Tibial nerve (tissue), 3 donors: ENCODE measurements at regions not wholly inside any gene's neighbourhood (a gene's known extent, or its start where the extent isn't known, plus 50 kb on each side); places are given as distances from the start of the nearest gene placed in this dataset.

Experiments
- POLR2A ChIP-seq, 2 donors: fragments of 450-650 bp; IDR thresholded peaks; one replicate each; pipeline ENCODE4 v1.6.1; 2017; ENCODE audit warnings: antibody characterized with exemption in 2 of 2, mild to moderate bottlenecking in 2 of 2, moderate library complexity in 2 of 2
- TF ChIP-seq, protein P1 (sequence below), 5 experiments: fragments of 200-600 bp in 3 of 5; fragments of 450-650 bp in 2 of 5; sonication (generic) in 3 of 5; IDR thresholded peaks; one replicate each; pipeline ENCODE4 v1.5.1; 2016 to 2019; ENCODE audit warnings: antibody characterized with exemption in 5 of 5, mild to moderate bottlenecking in 3 of 5, moderate library complexity in 2 of 5

DNA sequence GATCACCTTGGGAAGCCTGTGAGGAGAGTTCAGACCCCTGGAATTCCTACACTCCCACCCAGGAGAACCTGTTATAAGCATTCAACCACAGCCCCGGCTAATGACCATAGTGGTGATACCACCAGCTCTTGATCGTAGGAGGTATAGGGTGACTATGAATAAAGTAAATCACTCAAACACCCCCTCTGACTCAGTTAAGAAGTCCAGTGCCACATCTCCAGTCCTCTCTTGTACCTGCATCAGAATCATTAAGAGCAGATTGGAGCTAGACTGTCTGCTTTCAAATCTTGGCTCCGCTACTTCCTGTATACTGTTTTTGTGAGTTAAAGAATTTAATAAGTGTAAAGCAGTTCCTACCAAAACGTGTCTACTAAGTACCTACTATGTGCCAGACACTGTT lies 565.1 kb upstream of the DIPK2B start:
- TF ChIP-seq, protein P1, sequence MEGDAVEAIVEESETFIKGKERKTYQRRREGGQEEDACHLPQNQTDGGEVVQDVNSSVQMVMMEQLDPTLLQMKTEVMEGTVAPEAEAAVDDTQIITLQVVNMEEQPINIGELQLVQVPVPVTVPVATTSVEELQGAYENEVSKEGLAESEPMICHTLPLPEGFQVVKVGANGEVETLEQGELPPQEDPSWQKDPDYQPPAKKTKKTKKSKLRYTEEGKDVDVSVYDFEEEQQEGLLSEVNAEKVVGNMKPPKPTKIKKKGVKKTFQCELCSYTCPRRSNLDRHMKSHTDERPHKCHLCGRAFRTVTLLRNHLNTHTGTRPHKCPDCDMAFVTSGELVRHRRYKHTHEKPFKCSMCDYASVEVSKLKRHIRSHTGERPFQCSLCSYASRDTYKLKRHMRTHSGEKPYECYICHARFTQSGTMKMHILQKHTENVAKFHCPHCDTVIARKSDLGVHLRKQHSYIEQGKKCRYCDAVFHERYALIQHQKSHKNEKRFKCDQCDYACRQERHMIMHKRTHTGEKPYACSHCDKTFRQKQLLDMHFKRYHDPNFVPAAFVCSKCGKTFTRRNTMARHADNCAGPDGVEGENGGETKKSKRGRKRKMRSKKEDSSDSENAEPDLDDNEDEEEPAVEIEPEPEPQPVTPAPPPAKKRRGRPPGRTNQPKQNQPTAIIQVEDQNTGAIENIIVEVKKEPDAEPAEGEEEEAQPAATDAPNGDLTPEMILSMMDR (IDR thresholded peaks at IDR 0.05) = no peak
- no peak for TF ChIP-seq POLR2A (IDR thresholded peaks at IDR 0.05)
